Stimulated activated memory B cell treated with anti-CD40 and anti-IgM and Interleukin-4, amounts not matched to agents 10 μg/mL and 1 μg/mL and 100 μg/mL, for 72 hours (primary cell): ENCODE measurements at regions not wholly inside any gene's neighbourhood (a gene's known extent, or its start where the extent isn't known, plus 50 kb on each side); places are given as distances from the start of the nearest gene placed in this dataset.

ENCODE experiments used
- ATAC-seq: fragments of 150-1000 bp; cut with Tn5 transposase; 2 replicates; pipeline ENCODE4 v1.10.0; 2021
- H3K27ac Mint-ChIP-seq: one replicate; pipeline ENCODE4 v1.8.0; 2022; ENCODE audit warnings: mild to moderate bottlenecking, mixed read lengths
- H3K27me3 Mint-ChIP-seq: one replicate; pipeline ENCODE4 v1.8.0; 2022; ENCODE audit warnings: mixed read lengths
- H3K36me3 Mint-ChIP-seq: one replicate; pipeline ENCODE4 v1.8.0; 2022; ENCODE audit warnings: mixed read lengths
- H3K4me1 Mint-ChIP-seq: one replicate; pipeline ENCODE4 v1.8.0; 2022; ENCODE audit warnings: mixed read lengths
- H3K4me3 Mint-ChIP-seq: one replicate; pipeline ENCODE4 v1.8.0; 2022; ENCODE audit warnings: mild to moderate bottlenecking, moderate library complexity, mixed read lengths
- H3K9me3 Mint-ChIP-seq: one replicate; pipeline ENCODE4 v1.8.0; 2022; ENCODE audit warnings: mixed read lengths

GRCh38 chr12:46921048-46921763, 95.4 kb upstream of the SLC38A4 start:
- peaks cover 6% of the 10 kb centered on the region for H3K4me1 Mint-ChIP-seq
- ATAC-seq, result no peak
- H3K4me3 Mint-ChIP-seq, result no peak overlapping the region
- H3K9me3 Mint-ChIP-seq, result no peaks in the 10 kb centered on the region
- no peaks in the 10 kb centered on the region for H3K36me3 Mint-ChIP-seq
- peaks cover 15% of the 10 kb centered on the region for H3K27me3 Mint-ChIP-seq
- H3K27ac Mint-ChIP-seq, result no peak overlapping the region

GRCh38 chr12:46921764-46922133, 96.0 kb upstream of the SLC38A4 start:
- Mint-ChIP-seq H3K36me3 (no peaks in the 10 kb centered on the region), H3K4me1 (peaks cover 6% of the 10 kb centered on the region), H3K4me3 (no peak overlapping the region), H3K27ac (no peak overlapping the region), H3K9me3 (no peaks in the 10 kb centered on the region), H3K27me3 (peaks cover 17% of the 10 kb centered on the region)
- ATAC-seq, result no peak

- no peaks in the 10 kb centered on the region for H3K9me3 Mint-ChIP-seq
- peaks cover 17% of the 10 kb centered on the region for H3K27me3 Mint-ChIP-seq
- no peak for ATAC-seq
- no peak overlapping the region for H3K4me3 Mint-ChIP-seq
- no peaks in the 10 kb centered on the region for H3K4me1 Mint-ChIP-seq
- H3K36me3 Mint-ChIP-seq, result no peaks in the 10 kb centered on the region
- no peak overlapping the region for H3K27ac Mint-ChIP-seq
Measured at GRCh38 chr12:46926526-46926925, 100.7 kb upstream of the SLC38A4 start.

GRCh38 chr12:46930101-46930500, 104.3 kb upstream of the SLC38A4 start:
- H3K9me3 Mint-ChIP-seq, result no peaks in the 10 kb centered on the region
- H3K36me3 Mint-ChIP-seq, result no peaks in the 10 kb centered on the region
- no peaks in the 10 kb centered on the region for H3K4me1 Mint-ChIP-seq
- H3K4me3 Mint-ChIP-seq, result no peak overlapping the region
- no peak for ATAC-seq
- H3K27ac Mint-ChIP-seq, result no peak overlapping the region
- H3K27me3 Mint-ChIP-seq, result peaks cover 12% of the 10 kb centered on the region

- H3K27me3 Mint-ChIP-seq, result peaks cover 17% of the 10 kb centered on the region
- H3K4me3 Mint-ChIP-seq, result no peak overlapping the region
- H3K4me1 Mint-ChIP-seq, result no peaks in the 10 kb centered on the region
- no peak overlapping the region for H3K27ac Mint-ChIP-seq
- ATAC-seq, result no peak
- no peaks in the 10 kb centered on the region for H3K36me3 Mint-ChIP-seq
- no peaks in the 10 kb centered on the region for H3K9me3 Mint-ChIP-seq
Measured at GRCh38 chr12:46933947-46934346, 108.2 kb upstream of the SLC38A4 start.

GRCh38 chr12:46934374-46935111, 108.7 kb upstream of the SLC38A4 start:
- Mint-ChIP-seq H3K9me3 (no peaks in the 10 kb centered on the region), H3K4me1 (no peaks in the 10 kb centered on the region), H3K36me3 (no peaks in the 10 kb centered on the region), H3K27ac (no peak overlapping the region), H3K4me3 (no peak overlapping the region), H3K27me3 (peaks cover 17% of the 10 kb centered on the region)
- no peak for ATAC-seq

- ATAC-seq, result no peak
- Mint-ChIP-seq H3K4me1 (no peaks in the 10 kb centered on the region), H3K27me3 (peaks cover 17% of the 10 kb centered on the region), H3K27ac (no peak overlapping the region), H3K36me3 (no peaks in the 10 kb centered on the region), H3K4me3 (no peak overlapping the region), H3K9me3 (no peaks in the 10 kb centered on the region)
Measured at GRCh38 chr12:46935271-46935847, 109.6 kb upstream of the SLC38A4 start.

GRCh38 chr12:46936042-46936441, 110.2 kb upstream of the SLC38A4 start:
- no peaks in the 10 kb centered on the region for H3K9me3 Mint-ChIP-seq
- ATAC-seq, result no peak
- no peaks in the 10 kb centered on the region for H3K36me3 Mint-ChIP-seq
- H3K4me1 Mint-ChIP-seq, result no peaks in the 10 kb centered on the region
- no peak overlapping the region for H3K27ac Mint-ChIP-seq
- H3K27me3 Mint-ChIP-seq, result peaks cover 17% of the 10 kb centered on the region
- H3K4me3 Mint-ChIP-seq, result no peak overlapping the region

- no peak for ATAC-seq
- H3K27me3 Mint-ChIP-seq, result peaks cover 17% of the 10 kb centered on the region
- no peaks in the 10 kb centered on the region for H3K4me1 Mint-ChIP-seq
- H3K4me3 Mint-ChIP-seq, result no peak overlapping the region
- H3K27ac Mint-ChIP-seq, result no peak overlapping the region
- no peaks in the 10 kb centered on the region for H3K36me3 Mint-ChIP-seq
- H3K9me3 Mint-ChIP-seq, result no peaks in the 10 kb centered on the region
Measured at GRCh38 chr12:46938071-46938678, 112.4 kb upstream of the SLC38A4 start.

- Mint-ChIP-seq H3K4me1 (no peaks in the 10 kb centered on the region), H3K27me3 (peaks cover 9% of the 10 kb centered on the region), H3K27ac (no peak overlapping the region), H3K36me3 (no peaks in the 10 kb centered on the region), H3K4me3 (no peak overlapping the region), H3K9me3 (no peaks in the 10 kb centered on the region)
- ATAC-seq, result no peak
Measured at GRCh38 chr12:46941981-46942380, 116.2 kb upstream of the SLC38A4 start.

GRCh38 chr12:46942579-46942978, 116.8 kb upstream of the SLC38A4 start:
- H3K4me1 Mint-ChIP-seq, result no peaks in the 10 kb centered on the region
- no peak for ATAC-seq
- H3K27ac Mint-ChIP-seq, result no peak overlapping the region
- no peaks in the 10 kb centered on the region for H3K36me3 Mint-ChIP-seq
- no peak overlapping the region for H3K4me3 Mint-ChIP-seq
- H3K9me3 Mint-ChIP-seq, result no peaks in the 10 kb centered on the region
- peaks cover 8% of the 10 kb centered on the region for H3K27me3 Mint-ChIP-seq

GRCh38 chr12:46944088-46944487, 118.3 kb upstream of the SLC38A4 start:
- Mint-ChIP-seq H3K36me3 (no peaks in the 10 kb centered on the region), H3K9me3 (no peaks in the 10 kb centered on the region), H3K4me1 (no peaks in the 10 kb centered on the region), H3K27me3 (no peaks in the 10 kb centered on the region), H3K4me3 (no peak overlapping the region), H3K27ac (no peak overlapping the region)
- ATAC-seq, result no peak

GRCh38 chr12:46944771-46945170, 119.0 kb upstream of the SLC38A4 start:
- no peaks in the 10 kb centered on the region for H3K4me1 Mint-ChIP-seq
- no peak overlapping the region for H3K27ac Mint-ChIP-seq
- H3K36me3 Mint-ChIP-seq, result no peaks in the 10 kb centered on the region
- H3K4me3 Mint-ChIP-seq, result no peak overlapping the region
- ATAC-seq, result no peak
- H3K9me3 Mint-ChIP-seq, result no peaks in the 10 kb centered on the region
- H3K27me3 Mint-ChIP-seq, result no peaks in the 10 kb centered on the region

- Mint-ChIP-seq H3K4me1 (no peaks in the 10 kb centered on the region), H3K4me3 (no peak overlapping the region)
Measured at GRCh38 chr12:46945591-46945990, 119.8 kb upstream of the SLC38A4 start.

GRCh38 chr12:46946137-46946536, 120.3 kb upstream of the SLC38A4 start:
- no peak for ATAC-seq
- no peaks in the 10 kb centered on the region for H3K36me3 Mint-ChIP-seq
- H3K27ac Mint-ChIP-seq, result no peak overlapping the region
- H3K9me3 Mint-ChIP-seq, result no peaks in the 10 kb centered on the region
- no peak overlapping the region for H3K4me3 Mint-ChIP-seq
- H3K4me1 Mint-ChIP-seq, result no peaks in the 10 kb centered on the region
- H3K27me3 Mint-ChIP-seq, result no peaks in the 10 kb centered on the region

More at GRCh38 chr12:46945591-46945990, 119.8 kb upstream of the SLC38A4 start:
- no peaks in the 10 kb centered on the region for H3K27me3 Mint-ChIP-seq
- H3K36me3 Mint-ChIP-seq, result no peaks in the 10 kb centered on the region
- no peak overlapping the region for H3K27ac Mint-ChIP-seq
- ATAC-seq, result no peak
- H3K9me3 Mint-ChIP-seq, result no peaks in the 10 kb centered on the region
